CD4-positive, alpha-beta T cell treated with Interleukin-17A for 4 hours (primary cell): ENCODE measurements at regions not wholly inside any gene's neighbourhood (a gene's known extent, or its start where the extent isn't known, plus 50 kb on each side); places are given as distances from the start of the nearest gene placed in this dataset.
"Not testable (repeated sequence)": the region's sequence is repeated elsewhere in the genome, so short reads cannot be mapped to it uniquely, and the experiment has no call there.

ENCODE experiments used
- DNase-seq: peaks from one replicate; pipeline ENCODE4 v3.0.0-alpha.2; 2020; ENCODE audit warnings: mixed read lengths

GRCh38 chr10:94131885-94132284, 138.2 kb downstream of the PLCE1 start:
- DNase-seq: no peak

DNA sequence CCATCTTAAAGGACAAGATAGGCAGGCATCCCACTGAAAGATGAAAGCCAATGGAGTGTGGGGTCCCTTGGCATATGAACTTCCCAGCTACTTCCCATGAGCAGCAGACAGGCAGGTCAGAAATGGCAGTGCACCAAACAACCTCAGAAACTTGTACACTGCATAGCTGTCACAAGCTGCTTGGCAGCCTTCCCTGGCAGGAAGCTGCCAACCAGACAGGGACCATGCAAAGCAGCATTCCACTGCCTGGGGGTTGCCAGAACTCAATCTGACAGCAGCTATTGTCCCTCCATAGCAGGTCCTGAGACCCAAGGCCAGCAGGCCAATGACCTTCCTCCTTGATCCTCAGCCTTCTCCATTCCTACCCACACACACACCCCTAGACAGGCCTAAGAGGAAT, 139.5 kb downstream of the PLCE1 start:
- DNase-seq: no peak

DNA sequence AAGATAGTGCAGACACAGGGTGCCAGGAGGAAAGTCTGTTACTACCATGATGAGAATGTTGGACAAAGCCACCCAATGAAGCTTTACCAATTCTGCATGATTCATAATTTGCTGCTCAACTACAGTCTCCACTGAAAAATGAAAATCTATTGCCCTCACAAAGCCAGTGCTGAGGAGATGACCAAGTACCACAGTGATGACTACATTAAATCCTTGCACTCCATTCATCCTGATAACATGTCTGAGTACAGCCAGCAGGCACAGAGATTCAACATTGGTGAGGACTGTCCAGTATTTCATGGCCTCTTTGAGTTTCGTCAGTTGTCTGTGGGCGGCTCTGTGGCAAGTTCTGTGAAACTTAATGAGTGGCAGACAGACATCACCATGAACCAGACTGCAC, 144.0 kb downstream of the PLCE1 start:
- DNase-seq: no peak

GRCh38 chr10:94138391-94138790, 144.7 kb downstream of the PLCE1 start:
- DNase-seq: no peak

DNA sequence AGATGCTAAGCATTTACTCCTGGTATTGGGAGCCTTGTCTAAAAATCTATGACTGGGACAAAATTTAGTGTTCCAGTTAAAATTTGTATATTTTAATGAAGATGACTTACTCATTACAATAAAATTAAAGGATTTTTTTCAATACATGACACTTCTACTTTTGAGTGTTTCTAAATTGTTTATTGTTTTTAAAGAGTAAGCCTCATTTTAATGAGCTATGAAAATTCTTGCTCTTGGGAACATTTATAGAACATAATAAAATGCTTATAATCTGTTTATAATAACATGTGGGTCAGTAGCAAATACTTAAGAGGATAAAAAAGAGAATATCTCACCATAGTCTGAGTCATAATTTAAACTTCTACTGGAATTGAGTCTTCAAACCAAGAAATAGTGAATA, 149.5 kb downstream of the PLCE1 start:
- DNase-seq: no peak

DNA sequence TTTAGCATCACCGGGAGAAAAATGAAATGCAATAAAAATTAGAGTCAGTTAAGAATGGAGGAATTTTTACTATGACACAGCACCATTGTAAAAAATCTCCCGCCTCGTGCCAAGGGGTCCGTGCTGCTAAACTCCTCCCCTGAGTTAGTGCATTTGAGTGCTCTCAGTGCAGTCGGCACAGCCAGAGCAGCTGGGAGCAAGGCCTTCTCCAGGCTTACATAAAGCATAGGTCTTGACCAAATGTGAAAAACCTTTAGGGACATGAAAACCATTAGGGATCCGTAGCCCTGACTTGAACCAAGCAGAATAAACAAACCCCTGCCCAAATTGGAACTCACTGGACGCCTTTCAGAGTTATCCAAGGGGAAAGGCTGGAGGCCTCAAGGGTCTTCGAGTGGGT, 152.6 kb downstream of the PLCE1 start:
- DNase-seq: no peak

- DNase-seq: no peak
These were observed 153.0 kb downstream of the PLCE1 start for GRCh38 chr10:94146746-94147145.

DNA sequence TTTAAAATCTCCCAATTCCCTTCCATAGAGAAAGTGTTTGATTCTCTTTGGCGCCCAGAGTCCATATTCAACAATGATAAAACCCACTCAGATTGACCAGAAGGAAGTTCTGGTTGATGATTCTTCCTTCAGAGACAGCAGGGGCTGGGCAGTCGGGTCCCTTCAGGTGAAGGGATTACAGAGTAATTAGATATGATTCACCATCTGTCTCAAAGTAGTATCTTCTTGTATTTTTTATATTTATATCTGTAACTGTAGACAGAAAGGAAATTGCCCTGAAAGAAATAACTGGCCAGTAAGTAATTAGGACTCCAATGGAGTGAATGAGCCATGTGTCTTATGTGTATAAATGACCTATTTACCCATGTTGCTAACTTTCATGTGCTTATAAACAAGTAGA, 156.0 kb downstream of the PLCE1 start:
- no peak for DNase-seq

- no peak for DNase-seq
These were observed 156.9 kb downstream of the PLCE1 start for GRCh38 chr10:94150541-94151184.

DNA sequence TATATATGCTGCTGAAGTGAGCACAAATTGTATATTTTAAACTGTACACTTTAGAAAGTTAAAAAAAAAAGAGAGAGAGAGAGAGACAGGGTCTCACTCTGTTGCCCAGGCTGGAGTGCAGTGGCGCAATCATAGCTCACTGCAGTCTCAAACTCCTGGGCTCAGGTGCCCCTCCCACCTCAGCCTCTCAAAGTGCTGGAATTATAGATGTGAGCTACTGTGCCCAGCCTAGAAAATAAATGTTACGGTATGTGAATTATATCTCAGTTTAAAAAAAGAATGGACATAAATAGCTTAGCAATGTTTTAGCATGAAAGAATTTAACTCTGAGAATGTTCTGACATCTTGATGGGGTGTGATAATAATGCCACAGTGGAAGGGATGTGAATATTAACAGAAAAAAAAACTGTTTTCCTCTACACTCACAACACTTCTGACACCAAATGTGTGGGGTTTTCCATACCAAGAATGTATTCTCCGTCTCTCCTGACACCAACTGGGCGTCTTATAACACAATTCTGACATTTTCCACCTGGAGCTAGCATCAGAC, 162.1 kb downstream of the PLCE1 start:
- no peak for DNase-seq

DNA sequence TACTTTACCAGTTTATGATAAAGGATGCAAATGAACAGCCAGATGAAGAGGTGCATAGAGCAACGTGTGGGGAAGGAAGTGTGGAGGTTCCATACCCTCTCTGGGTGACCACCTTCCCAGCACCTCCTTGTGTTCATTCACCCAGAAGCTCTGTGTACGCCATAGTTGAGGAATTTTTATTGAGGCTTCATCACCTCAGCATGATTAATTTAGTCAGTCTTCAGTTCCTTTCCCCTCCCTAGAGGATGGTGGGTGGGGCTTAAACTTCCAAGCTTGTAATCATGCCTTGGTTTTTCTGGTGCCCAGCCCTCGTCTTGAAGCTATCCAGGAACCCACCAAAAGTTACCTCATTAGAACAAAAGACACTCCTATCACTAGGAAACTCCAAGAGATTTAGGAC, 162.7 kb downstream of the PLCE1 start:
- DNase-seq: no peak

DNA sequence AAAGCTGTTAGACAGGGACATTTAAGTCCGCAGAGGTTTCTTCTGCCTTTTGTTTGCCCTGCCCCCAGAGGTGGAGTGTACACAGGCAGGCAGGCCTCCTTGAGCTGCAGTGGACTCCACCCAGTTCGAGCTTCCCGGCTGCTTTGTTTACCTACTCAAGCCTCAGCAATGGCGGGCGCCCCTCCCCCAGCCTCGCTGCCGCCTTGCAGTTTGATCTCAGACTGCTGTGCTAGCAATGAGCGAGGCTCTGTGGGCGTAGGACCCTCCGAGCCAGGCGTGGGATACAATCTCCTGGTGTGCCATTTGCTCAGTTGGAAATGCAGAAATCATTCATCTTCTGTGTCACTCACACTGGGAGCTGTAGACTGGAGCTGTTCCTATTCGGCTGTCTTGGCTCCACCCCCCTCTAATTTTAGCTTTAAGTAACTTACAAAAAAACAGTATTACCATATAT, 171.5 kb downstream of the PLCE1 start:
- not testable (repeated sequence) for DNase-seq

DNA sequence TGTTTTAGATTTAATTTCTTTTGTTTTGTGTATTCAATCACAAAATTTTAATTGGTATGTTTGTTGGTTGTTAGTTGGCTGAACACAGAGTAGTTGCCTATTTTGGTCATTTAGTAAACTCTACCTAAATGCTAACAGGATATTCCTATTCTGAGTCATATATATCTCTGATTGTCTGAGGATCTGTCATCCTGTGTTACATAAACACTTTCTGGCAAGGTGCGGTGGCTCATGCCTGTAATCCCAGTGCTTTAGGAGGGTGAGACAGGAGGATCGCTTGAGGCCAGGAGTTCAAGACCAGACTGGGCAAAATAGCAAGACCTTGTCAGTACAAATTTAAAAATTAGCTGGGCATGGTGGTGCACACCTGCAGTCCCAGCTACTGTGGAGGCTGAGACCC, 178.6 kb downstream of the PLCE1 start:
- DNase-seq: no peak

- DNase-seq: no peak
These were observed 179.9 kb downstream of the PLCE1 start for GRCh38 chr10:94173594-94173993.

- DNase-seq: no peak
These were observed 181.1 kb downstream of the PLCE1 start for GRCh38 chr10:94174838-94175237.

DNA sequence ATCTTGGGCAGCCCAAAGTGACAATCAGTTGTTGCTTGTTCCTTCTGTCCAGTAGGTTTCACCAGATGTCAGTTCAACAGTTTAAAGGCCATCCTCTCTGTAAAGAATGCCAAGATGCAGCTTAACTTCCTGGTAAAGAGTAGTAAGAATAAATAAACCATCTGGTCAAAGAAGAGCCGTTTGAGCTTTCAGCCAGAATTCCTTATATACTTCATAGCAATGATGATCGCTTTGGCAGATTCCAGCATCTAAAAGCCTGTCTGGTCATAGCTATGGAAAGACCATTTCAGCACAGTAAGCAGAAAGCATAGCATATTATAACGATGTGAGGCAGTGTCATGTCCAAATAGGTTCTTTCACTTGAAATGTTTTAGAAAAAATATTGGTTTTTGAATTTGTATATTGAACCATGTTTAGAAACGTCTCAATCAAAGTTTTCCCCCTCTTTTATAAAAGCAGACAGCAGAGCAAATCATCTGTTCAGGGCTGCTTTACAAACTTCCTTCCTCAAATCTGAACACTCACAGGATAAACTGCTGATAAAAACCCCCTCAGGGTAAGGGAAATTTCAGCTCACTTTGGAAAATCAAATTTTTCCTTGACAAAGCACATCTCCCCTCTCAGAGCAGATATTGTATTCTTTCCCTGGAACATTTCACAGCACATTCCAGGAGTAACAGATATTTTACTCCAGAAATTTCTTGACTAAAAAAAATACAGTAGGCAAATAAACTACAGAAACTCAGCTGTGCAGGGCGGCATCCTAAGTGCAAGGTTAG, 184.1 kb downstream of the NOC3L start:
- DNase-seq: no peak

- no peak for DNase-seq
These were observed 182.2 kb downstream of the NOC3L start for GRCh38 chr10:94180576-94180975.

DNA sequence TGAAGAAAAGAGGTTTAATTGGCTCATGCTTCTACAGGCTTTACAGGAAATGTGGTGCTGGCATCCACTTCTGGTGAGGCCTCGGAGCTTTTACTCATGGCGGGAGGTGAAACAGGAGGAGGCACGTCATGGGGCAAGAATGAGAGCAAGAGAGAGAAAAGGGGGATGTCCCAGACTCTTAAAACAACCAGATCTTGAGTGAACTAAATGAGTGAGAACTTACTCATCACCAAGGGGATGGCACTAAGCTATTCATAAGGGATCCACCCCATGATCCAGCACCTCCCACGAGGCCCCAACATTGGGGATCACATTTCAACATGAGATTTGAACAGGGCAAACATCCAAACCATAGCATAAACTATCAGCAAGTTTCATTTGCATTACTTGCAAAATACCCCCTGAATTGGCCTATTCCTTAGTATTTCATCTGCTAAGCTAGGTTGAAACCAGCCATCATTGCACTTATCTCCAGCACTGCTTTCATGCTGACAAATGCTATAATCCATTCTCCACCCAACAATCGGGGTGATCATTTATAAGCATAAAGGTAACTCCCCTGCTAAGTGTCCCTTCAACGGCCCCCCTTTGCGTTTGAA, 179.0 kb downstream of the NOC3L start:
- DNase-seq: no peak

DNA sequence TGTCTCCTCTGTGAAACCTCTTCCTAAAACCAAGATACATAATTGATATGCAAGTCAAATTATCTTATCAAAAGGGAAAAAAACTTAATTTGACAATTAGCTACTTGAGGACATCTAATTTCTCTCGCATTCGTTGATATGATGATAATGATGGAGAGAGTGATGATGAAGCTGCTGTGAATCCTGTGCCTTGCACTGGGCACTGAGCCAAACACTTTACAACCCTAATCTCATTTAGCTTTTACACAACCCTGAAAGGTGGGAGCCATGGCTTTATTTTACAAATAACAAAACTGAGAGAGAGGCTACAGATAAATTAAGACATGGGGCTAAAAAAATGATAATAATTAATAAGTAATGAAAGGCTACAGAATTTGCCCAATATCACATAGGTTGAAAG, 176.0 kb downstream of the NOC3L start:
- no peak for DNase-seq

- DNase-seq: no peak
These were observed 170.4 kb downstream of the NOC3L start for GRCh38 chr10:94192333-94192732.

DNA sequence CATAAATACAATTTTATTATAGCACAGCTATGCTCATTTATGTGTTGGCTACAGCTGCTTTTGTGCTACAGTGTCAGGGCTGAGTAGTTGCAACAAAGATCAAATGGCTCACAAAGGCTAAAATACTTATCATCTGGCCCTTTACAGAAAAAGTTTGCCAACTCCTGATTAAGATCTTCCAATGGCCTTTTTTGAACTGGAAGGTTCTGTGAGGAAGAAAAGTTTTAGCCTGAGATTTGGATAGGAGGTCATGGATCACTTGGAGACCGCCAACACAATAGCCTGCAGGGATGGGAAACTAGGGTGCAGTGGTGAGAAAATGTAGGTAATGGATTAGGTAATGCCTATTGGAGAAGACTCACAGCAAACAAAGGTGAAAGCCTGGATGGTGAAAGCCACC, 169.8 kb downstream of the NOC3L start:
- DNase-seq: no peak

DNA sequence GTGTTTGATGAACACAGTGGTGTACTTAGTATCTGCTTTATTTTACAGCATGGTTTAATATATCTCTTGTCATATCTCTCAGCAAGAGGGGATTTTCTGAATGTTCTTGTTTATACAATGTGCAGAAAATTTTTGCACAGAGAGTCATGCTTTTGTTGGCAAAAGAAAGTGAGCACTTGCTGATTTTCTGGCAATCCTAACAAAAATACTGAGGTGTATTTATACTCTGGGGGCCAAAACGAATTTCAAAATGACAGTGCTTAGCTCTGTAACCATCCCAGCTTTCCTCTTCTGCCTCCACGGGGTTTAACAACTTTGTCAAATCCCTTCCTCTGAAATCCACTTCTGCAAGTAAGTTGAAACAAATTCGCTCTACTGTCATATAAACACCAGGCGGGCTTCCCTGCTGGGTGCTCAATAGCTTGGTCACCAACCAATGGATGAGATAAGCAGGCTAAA, 169.2 kb downstream of the NOC3L start:
- no peak for DNase-seq

GRCh38 chr10:94194256-94194655, 168.5 kb downstream of the NOC3L start:
- no peak for DNase-seq

DNA sequence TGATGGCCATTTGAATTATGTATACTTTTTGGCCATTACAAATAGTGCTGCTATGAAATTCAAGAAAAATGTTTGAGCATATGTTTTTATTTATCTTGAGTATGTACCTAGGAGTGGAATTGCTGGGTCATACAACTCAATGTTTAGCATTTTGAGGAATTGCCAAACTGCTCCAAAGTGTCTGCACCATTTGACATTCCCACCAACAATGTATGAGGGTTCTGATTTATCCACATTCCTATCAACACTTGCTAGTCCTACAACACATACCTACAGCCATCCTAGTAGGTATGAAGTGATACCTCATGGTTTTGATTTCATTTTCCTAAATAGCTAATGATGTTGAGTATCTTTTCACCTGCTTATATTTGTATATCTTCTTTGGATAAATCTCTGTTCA, 165.5 kb downstream of the NOC3L start:
- no peak for DNase-seq
